ENCODE measurements at regions not wholly inside any gene's neighbourhood (a gene's known extent, or its start where the extent isn't known, plus 50 kb on each side); places are given as distances from the start of the nearest gene placed in this dataset.

DNA sequence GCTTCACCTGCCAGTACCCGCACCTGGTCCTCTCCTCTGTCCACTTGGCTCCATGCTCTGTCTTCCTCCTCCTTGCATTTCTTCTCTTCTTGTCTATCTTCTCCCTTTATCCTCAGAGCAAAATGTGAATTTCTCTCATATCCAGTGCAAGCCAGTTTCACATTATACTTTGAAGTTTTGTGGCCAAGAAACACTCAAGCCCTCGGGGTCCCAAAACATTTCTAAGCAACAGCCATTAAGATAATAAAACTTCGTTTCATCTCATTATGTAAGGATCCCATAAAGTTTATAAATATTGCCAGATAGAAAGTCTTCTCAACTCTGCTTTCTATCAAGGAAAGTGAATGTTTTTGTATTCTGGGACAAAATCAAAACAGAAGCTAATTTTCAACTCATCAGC is 178.8 kb downstream of the SNX18 start:
- H3K36me3 Mint-ChIP-seq (ENCODE audit: low read depth), result no peaks in the 10 kb centered on the region
- no peak for DNase-seq (ENCODE audit: low spot score)
- H4K20me1 ChIP-seq (replicated peaks; ENCODE audit: insufficient read depth), result no peaks in the 10 kb centered on the region
- H3K4me3 ChIP-seq, result no peak overlapping the region
- H3K79me2 ChIP-seq (replicated peaks; ENCODE audit: insufficient read depth), result no peaks in the 10 kb centered on the region
- H3K4me2 ChIP-seq, result no peak overlapping the region
- H3K9me2 ChIP-seq (ENCODE audit: insufficient read depth), result peaks cover 15% of the 10 kb centered on the region; the same call in 1 of the 2 replicates
- no peaks in the 10 kb centered on the region for H3K36me3 ChIP-seq (ENCODE audit: insufficient read depth)
- peak overlapping the region; percentile 52 for H2AFZ ChIP-seq
- no peak for ATAC-seq
- H3K4me3 Mint-ChIP-seq, result no peak overlapping the region
- H3K27me3 ChIP-seq (ENCODE audit: insufficient read depth), result no peaks in the 10 kb centered on the region
- no peaks in the 10 kb centered on the region for H3K4me1 ChIP-seq (ENCODE audit: insufficient read depth)
- H3F3A ChIP-seq (replicated peaks; ENCODE audit: low read depth), result no peaks in the 10 kb centered on the region
- no peak for TF ChIP-seq CREB1 (CRISPR knock-in tag; IDR thresholded peaks at IDR 0.05; ENCODE audit: low read depth)
- TF ChIP-seq ZNF331 (CRISPR knock-in tag; IDR thresholded peaks at IDR 0.05; ENCODE audit: low read depth), result no peak
- TF ChIP-seq REST (IDR thresholded peaks at IDR 0.05; ENCODE audit: unreplicated experiment), result no peak
- TF ChIP-seq, protein P1, sequence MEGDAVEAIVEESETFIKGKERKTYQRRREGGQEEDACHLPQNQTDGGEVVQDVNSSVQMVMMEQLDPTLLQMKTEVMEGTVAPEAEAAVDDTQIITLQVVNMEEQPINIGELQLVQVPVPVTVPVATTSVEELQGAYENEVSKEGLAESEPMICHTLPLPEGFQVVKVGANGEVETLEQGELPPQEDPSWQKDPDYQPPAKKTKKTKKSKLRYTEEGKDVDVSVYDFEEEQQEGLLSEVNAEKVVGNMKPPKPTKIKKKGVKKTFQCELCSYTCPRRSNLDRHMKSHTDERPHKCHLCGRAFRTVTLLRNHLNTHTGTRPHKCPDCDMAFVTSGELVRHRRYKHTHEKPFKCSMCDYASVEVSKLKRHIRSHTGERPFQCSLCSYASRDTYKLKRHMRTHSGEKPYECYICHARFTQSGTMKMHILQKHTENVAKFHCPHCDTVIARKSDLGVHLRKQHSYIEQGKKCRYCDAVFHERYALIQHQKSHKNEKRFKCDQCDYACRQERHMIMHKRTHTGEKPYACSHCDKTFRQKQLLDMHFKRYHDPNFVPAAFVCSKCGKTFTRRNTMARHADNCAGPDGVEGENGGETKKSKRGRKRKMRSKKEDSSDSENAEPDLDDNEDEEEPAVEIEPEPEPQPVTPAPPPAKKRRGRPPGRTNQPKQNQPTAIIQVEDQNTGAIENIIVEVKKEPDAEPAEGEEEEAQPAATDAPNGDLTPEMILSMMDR (conservative IDR thresholded peaks at IDR 0.05; ENCODE audit: low read depth in 2 of 2), result no peak
- no peak for TF ChIP-seq EZH2phosphoT487 (IDR thresholded peaks at IDR 0.05; ENCODE audit: unreplicated experiment)
- no peak for TF ChIP-seq ZNF462 (CRISPR knock-in tag; IDR thresholded peaks at IDR 0.05)
- no peak for TF ChIP-seq EZH2 (IDR thresholded peaks at IDR 0.05; ENCODE audit: low read depth, unreplicated experiment)
- no peak for TF ChIP-seq STAT1 (IDR thresholded peaks at IDR 0.05; ENCODE audit: unreplicated experiment)
- no peak for TF ChIP-seq NANOG (IDR thresholded peaks at IDR 0.05; ENCODE audit: borderline replicate concordance)
- TF ChIP-seq ZNF114 (CRISPR knock-in tag; IDR thresholded peaks at IDR 0.05), result no peak
- TF ChIP-seq JUNB (IDR thresholded peaks at IDR 0.05; ENCODE audit: unreplicated experiment), result no peak
- no peak for TF ChIP-seq POLR2AphosphoS5 (IDR thresholded peaks at IDR 0.05; ENCODE audit: low read depth)
- TF ChIP-seq ETS1 (IDR thresholded peaks at IDR 0.05), result no peak
- H3K27me3 Mint-ChIP-seq (ENCODE audit: insufficient read depth, low read depth, poor library complexity), result no peaks in the 10 kb centered on the region
- no peaks in the 10 kb centered on the region; the same call in 2 of the 3 replicates for H3K9me3 Mint-ChIP-seq
- peaks cover 2% of the 10 kb centered on the region; the same call in 1 of the 3 replicates for H3K4me1 Mint-ChIP-seq
- H3K27ac Mint-ChIP-seq, result no peak overlapping the region
- H3K27ac ChIP-seq (ENCODE audit: low read depth), result no peak overlapping the region

All from GM23338 (cell line).